GM19351 (cell line): ENCODE measurements at regions not wholly inside any gene's neighbourhood (a gene's known extent, or its start where the extent isn't known, plus 50 kb on each side); places are given as distances from the start of the nearest gene placed in this dataset.

Experiments
- ATAC-seq: cut with Tn5 transposase; IDR thresholded peaks from one replicate; pipeline ENCODE4 v1.9.1; 2021; ENCODE audit warnings: mild to moderate bottlenecking, moderate library complexity; ENCODE audit not compliant: unreplicated experiment

DNA sequence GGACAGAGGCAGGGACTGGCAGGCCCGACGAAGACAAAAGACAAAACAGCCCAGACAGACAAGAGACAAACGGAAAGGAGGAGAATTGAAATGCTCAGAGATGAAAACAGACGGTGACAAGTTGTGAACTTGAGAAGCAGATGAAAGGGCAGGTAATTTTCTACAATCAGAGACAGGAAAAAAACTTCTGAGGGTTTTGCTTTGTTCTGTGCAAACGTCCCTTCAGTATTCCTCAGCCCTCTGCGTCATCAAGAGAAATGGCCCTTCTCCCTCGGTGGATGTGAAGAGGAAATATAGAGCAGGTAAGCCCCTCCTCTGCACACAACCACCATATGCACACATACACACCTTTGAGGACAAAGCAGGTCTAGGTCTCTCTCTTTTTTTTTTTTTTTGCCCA, 206.6 kb downstream of the UACA start:
- ATAC-seq, result no peak

DNA sequence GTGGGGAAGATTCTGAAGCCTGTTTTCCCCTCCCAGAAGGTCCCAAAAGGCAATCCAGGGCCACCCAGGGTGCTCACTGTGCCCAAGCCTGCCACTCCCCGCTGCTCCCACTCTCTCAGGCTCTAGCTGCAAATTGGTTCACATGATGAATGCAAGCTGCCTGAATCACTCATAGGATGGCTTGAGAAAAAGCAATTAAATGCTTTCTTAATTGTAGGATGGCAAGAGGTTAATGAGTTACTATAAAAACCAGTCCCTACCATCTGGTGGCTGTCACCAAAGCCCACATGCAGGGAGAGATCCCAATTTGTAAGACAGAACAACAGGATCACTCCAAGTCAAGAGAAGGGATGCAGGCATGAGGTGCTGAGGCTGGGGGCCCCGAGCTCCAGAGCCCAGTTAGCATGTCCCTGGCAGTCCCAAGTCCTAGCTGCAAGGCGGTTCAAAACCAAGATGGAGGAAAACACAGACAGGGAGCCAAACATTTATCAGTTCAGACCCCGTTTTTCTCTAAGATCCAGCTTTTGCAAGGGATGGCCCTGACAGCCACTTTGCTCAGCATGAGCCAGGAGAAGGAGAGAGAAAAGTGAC, 207.1 kb downstream of the UACA start:
- no peak for ATAC-seq

DNA sequence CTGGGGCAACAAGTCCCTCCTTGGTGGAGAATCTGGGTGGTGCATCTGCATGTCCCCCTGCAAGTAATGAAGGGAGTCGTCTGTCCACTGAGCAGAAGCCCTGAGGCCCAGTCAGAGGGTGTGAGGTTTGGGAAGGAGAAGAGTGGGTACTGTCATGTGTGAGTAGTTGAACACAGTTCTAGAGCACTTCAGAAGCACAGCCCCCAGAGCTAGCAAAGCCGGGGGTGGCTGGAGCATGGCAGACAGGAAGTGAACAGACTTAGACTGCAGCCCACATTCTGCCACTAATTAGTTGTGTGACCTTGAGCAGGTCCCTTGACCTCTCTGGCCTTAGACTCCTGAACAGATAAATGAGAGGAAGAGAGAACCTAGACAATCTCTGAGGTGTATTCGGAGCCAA, 207.6 kb downstream of the UACA start:
- ATAC-seq, result no peak

DNA sequence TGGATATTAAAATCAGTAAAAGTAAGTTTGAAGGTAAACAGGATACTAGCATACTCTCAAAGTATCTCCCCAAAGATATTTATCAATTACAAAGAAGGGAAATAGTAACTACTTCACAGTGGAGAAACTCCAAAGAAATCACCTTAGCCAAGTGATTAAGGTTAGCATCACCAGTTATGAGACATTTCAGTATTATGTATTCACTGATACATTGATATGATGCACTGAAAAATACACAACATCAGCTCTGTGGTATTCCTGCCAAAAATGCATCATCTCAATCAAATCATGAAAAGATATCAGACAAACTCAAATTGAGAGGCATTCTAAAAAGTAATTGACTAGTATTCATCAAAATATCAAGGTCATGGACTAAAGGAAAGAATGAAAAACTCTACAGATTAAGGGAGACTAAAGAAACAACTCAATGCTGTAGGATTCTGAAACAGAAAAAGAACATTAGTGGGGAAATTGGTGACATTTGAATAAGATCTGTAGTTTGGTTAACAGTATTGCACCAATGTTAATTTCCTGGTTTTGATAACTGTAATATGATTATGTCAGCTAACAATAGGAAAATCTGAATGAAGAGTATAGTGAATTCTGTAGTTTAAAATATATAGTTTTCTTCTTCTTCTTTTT, 215.4 kb downstream of the UACA start:
- ATAC-seq, result no peak

- no peak for ATAC-seq
These were observed 217.8 kb downstream of the UACA start for GRCh38 chr15:70545526-70545925.

DNA sequence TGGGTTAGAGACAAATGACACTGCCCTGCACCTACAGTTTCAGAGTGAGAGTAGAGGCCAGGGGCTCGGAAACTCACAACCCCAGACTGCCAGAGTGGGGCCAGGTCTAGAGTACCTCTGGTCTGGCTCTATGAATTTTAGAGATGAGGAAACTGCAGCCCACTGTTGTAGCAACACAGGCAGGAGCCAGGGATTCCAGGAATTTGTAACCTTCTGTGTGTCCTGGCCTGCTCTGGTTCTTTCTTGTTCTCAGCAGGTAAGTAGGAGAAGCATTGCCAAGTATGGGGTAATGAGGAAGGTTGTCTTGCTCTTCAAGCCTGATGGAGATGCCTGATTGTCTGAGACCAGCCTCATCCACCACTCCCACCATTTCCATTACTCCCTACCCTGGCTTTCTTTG, 221.8 kb downstream of the UACA start:
- ATAC-seq, result no peak

GRCh38 chr15:70539912-70540530, 223.3 kb downstream of the UACA start:
- ATAC-seq, result no peak

DNA sequence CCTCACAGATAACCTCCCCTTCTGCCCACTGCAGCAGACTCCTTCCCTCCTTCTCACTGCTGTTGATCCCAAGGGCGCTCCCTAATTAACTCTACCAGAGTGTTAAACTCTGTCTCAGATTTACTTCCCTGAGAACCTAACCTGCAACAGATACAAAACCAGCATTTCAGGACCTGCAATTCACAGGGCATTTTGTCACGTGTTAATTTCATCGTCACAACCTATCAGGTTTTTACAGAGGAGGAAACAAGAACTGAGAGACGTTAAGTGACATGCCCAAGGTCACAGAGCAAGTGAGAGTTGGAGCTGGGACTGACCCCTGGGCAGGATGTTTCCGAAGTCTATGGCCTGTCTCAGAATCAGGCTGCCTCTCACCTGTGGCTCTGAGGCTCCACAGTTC, 223.9 kb downstream of the UACA start:
- no peak for ATAC-seq

- ATAC-seq, result no peak
These were observed 225.1 kb downstream of the UACA start for GRCh38 chr15:70538278-70538677.

DNA sequence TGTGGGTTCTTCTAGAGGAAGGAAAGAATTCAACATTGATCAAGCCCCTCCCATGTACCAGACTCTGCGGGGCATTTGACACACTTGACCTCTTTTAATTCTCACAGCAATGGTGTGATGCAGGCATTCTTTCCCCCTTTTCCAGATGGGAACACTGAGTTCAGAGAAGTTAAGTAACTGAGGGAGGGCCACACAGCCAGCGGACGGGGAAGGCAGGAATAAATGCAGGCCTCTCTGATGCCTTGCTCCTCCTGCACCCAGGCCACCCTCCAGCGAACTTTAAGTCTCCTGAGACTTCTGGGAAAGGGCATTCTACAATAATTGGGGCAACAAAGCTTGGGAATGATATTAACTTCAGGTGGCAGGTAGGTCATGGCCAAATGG, 227.4 kb downstream of the UACA start:
- no peak for ATAC-seq

DNA sequence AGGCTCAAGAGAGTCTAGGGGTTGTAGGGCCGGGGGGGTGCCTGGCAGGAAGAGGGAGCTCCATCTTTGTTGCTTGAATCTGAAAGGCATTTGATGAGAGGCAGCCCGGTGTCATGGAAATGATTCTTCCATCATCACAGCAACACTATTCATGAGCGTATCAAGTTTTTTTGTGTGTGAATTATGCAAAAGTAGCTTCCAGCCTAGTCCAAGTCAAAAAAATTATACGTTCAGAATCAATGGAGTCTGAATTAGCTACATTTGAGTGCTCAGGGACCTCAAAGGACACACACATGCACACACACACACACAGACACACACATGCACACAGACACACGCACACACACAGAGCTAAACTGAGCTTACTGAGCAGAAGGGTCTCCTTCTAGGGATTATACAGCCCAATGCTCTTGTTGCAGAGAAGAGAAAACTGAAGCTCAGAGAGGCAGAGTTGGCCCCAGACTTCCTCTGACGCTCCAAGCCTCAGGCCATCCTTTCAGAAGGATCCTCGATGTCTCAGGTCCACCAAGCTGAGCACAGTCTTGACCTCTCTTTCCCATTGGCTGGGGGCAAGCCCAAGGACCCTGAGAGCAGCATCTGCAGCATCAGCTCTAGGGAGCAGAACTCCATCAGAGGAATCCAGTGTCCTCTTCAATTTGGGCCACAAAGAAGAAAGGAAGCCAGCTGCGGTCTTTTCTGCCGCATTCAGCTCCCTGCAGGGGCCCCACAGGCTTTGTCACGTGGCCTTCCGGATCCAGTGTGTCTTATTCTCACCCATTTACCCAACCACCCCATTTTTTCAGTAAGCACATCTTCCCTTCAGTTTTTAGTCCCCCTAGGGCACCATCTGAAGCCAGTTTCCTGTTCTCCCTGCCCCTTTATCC, 228.0 kb downstream of the UACA start:
- ATAC-seq, result no peak

GRCh38 chr15:70533931-70534742, 229.2 kb downstream of the UACA start:
- ATAC-seq, result no peak

GRCh38 chr15:70532531-70533186, 230.7 kb downstream of the UACA start:
- no peak for ATAC-seq

DNA sequence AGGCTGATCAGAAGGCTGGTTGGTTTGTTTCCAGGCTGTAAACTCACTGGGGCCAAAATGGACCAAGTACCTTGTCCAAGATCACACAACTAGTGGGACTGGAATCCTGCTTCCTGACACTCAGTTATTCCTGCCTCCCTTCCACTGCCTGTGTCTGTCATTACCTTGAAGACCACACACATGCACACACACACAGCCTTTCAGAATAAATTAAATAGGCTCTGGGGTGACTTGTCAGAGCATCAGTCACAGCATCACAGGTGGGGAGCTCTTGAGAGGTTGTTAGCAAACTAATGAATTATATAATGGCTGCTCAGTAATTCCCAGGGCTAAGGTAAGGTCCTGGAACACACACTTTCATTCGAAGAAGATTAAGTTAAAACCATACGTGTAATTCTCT, 231.8 kb downstream of the UACA start:
- no peak for ATAC-seq

DNA sequence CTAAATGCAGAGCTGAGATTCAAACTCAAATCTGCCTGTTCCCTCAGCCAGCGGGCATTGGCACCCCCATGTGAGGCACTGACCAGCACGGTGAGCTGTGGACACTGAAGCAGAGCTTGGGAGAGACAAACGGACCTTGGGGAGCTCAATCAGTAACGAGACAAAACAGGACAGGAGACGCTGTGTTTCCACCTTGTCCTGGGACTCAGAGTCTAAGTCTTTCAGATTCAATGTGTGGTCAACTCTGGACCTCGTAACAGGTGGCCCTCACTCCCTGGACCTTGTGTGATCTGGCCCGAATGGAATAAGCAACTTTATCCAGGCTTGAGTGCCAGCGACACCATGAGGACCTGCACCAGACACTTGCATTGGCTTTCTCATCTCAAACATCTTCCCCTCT, 232.5 kb downstream of the UACA start:
- ATAC-seq, result no peak

DNA sequence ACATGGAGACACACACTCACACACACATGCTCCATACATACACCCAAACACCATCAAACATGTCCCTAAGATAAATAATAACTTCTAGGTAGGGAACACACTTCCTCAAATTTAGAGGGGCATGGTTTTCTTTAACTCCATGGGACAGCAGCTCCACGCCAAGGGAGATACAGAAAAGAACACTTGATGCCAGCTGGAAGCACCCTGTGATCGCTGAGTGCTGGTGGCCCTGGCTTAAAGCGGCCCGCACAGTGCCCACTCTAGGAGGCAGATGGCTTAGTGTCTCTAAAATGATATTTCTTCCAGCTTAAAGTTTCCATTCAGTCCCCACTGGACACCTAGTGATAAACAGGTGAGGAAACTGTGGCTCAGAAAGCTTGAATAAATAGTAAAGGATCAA, 232.9 kb downstream of the UACA start:
- no peak for ATAC-seq

GRCh38 chr15:70530017-70530499, 233.3 kb downstream of the UACA start:
- ATAC-seq, result no peak

DNA sequence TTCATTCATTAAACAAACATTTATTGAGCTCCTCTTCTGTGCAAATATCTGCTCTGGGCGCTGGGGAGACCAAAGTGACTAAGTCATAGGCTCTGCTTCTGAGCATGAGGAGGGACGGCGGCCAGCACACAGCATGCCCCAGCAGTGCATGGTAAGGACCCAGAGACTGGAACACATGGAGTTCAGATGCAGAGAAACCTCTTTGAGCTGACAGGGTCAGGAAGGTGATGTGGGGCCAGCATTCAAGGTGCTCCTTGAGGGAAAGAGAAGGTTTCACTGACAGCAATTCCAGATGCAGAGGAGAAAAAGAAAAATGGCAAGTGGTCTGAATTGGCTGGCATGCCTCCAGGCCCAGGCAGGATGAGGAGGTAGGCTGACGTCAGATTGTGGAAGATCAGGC, 234.5 kb downstream of the UACA start:
- no peak for ATAC-seq

DNA sequence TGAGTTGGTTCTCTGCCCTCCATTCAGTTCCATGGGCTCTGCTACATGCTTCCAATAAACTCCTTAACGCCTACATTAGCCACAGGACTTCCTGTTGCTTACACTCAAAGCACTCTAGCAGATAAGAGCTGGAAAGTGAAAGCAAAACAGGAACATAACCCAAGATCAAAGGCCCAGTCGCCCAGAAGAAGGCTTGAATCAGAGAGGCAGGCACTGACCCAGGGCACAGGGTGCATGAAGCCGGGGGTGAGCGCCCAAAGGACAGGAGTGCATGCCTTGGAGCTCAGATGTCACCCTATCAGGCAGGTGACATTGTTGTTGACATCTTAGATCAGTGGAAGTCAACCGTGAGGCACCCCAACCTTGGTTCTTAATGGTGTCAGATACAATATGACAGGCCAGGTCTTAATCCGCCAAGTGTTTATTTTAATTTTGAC, 235.1 kb downstream of the UACA start:
- ATAC-seq, result peak; percentile 65

DNA sequence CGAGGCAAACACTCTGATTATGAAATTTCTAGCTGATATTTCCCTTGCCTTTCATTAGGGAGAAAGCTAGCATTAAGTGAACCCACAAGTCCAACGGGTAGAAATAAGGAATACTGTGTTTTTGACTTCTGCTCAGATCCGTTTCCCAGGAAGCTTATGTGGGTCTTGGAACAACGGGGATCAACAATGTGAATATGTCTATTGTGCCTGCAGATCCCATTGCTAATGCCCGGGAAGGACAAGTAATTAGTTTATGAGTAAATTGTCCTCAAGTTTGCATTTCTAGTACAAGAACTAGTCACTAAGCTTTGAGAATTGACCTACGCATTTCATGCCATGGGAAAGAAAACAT, 236.4 kb downstream of the UACA start:
- no peak for ATAC-seq
